GM23338 (cell line): ENCODE measurements at regions not wholly inside any gene's neighbourhood (a gene's known extent, or its start where the extent isn't known, plus 50 kb on each side); places are given as distances from the start of the nearest gene placed in this dataset.
A peak's percentile ranks its signal among the peaks of the same experiment; 100 is the strongest.

Experiments used
- ATAC-seq: fragments of 200-7000 bp; cut with Tn5 transposase; 3 replicates; pipeline ENCODE4 v1.9.1; 2020
- DNase-seq: peaks from one replicate; pipeline ENCODE4 v3.0.0-alpha.2; 2015; ENCODE audit warnings: low spot score
- H2AFZ ChIP-seq: fragments of 200-600 bp; sonication (generic); 2 replicates; pipeline ENCODE4 v1.8.0; 2016; ENCODE audit warnings: antibody characterized with exemption, mild to moderate bottlenecking, moderate library complexity
- H3F3A ChIP-seq: fragments of 200-600 bp; sonication (generic); replicated peaks from 2 replicates; pipeline ENCODE4 v1.8.0; 2017; ENCODE audit warnings: antibody characterized with exemption, mixed run types, low read depth
- H3K27ac ChIP-seq: fragments of 200-600 bp; sonication (generic); 2 replicates; pipeline ENCODE4 v1.6.1; 2016; ENCODE audit warnings: low read depth
- H3K27me3 ChIP-seq: fragments of 200-600 bp; sonication (generic); 2 replicates; pipeline ENCODE4 v1.8.0; 2016; ENCODE audit warnings: mild to moderate bottlenecking, mixed run types, moderate library complexity; ENCODE audit not compliant: insufficient read depth
- H3K36me3 ChIP-seq: fragments of 200-600 bp; sonication (generic); 2 replicates; pipeline ENCODE4 v1.8.0; 2016; ENCODE audit warnings: mild to moderate bottlenecking; ENCODE audit not compliant: insufficient read depth
- H3K4me1 ChIP-seq: fragments of 200-600 bp; sonication (generic); 2 replicates; pipeline ENCODE4 v1.8.0; 2016; ENCODE audit warnings: mild to moderate bottlenecking, moderate library complexity; ENCODE audit not compliant: insufficient read depth
- H3K4me2 ChIP-seq: fragments of 200-600 bp; sonication (generic); 2 replicates; pipeline ENCODE4 v1.7.1; 2017; ENCODE audit warnings: mixed run types
- H3K4me3 ChIP-seq: fragments of 200-600 bp; sonication (generic); 2 replicates; pipeline ENCODE4 v1.6.1; 2016; ENCODE audit warnings: mixed run types
- H3K79me2 ChIP-seq: fragments of 200-600 bp; sonication (generic); replicated peaks from 2 replicates; pipeline ENCODE4 v1.8.0; 2017; ENCODE audit warnings: mild to moderate bottlenecking; ENCODE audit not compliant: insufficient read depth
- H3K9me2 ChIP-seq: fragments of 200-600 bp; sonication (generic); 2 replicates; pipeline ENCODE4 v1.8.0; 2017; ENCODE audit not compliant: insufficient read depth
- H4K20me1 ChIP-seq: fragments of 200-600 bp; sonication (generic); replicated peaks from 2 replicates; pipeline ENCODE4 v1.8.0; 2017; ENCODE audit warnings: mild to moderate bottlenecking; ENCODE audit not compliant: insufficient read depth
- H3K27ac Mint-ChIP-seq: 2 replicates; pipeline ENCODE4 v1.8.0; 2020; ENCODE audit warnings: inconsistent platforms, mild to moderate bottlenecking, moderate library complexity, mixed read lengths
- H3K27me3 Mint-ChIP-seq: 3 replicates; pipeline ENCODE4 v1.8.0; 2022; ENCODE audit warnings: low read depth, mild to moderate bottlenecking, moderate library complexity, mixed read lengths, inconsistent platforms; ENCODE audit not compliant: insufficient read depth, poor library complexity
- H3K36me3 Mint-ChIP-seq: 3 replicates; pipeline ENCODE4 v1.8.0; 2021; ENCODE audit warnings: low read depth, mild to moderate bottlenecking, inconsistent platforms, moderate library complexity, mixed read lengths
- H3K4me1 Mint-ChIP-seq: 3 replicates; pipeline ENCODE4 v1.8.0; 2020; ENCODE audit warnings: mild to moderate bottlenecking, inconsistent platforms, mixed read lengths
- H3K4me3 Mint-ChIP-seq: 3 replicates; pipeline ENCODE4 v1.8.0; 2021; ENCODE audit warnings: moderate library complexity, mild to moderate bottlenecking, inconsistent platforms, mixed read lengths
- H3K9me3 Mint-ChIP-seq: 3 replicates; pipeline ENCODE4 v1.8.0; 2020; ENCODE audit warnings: moderate library complexity, mild to moderate bottlenecking, inconsistent platforms, mixed read lengths
- CREB1 ChIP-seq: fragments of 250-450 bp; sonication (Bioruptor Pico); IDR thresholded peaks from 2 replicates; pipeline ENCODE4 v1.5.0; 2020; ENCODE audit warnings: low read depth, mild to moderate bottlenecking, moderate library complexity
- NANOG ChIP-seq: IDR thresholded peaks from 2 replicates; pipeline ENCODE4 v1.6.1; 2016; ENCODE audit warnings: antibody characterized with exemption, borderline replicate concordance
- POLR2AphosphoS5 ChIP-seq: IDR thresholded peaks from 2 replicates; pipeline ENCODE4 v1.6.1; 2016; ENCODE audit warnings: antibody characterized with exemption, low read depth
- STAT1 ChIP-seq: IDR thresholded peaks from one replicate; pipeline ENCODE4 v1.6.1; 2016; ENCODE audit warnings: antibody characterized with exemption; ENCODE audit not compliant: unreplicated experiment
- ZNF331 ChIP-seq: fragments of 250-450 bp; sonication (Bioruptor Pico); IDR thresholded peaks from 2 replicates; pipeline ENCODE4 v1.5.0; 2020; ENCODE audit warnings: low read depth, mild to moderate bottlenecking, moderate library complexity
- TF ChIP-seq, protein P1 (sequence below), 2 experiments: fragments of 200-600 bp in 1 of 2; sonication (generic) in 1 of 2; conservative IDR thresholded peaks; 2 replicates each; pipeline versions ENCODE4 v1.5.1 to v1.6.1; 2016 to 2017; ENCODE audit warnings: antibody characterized with exemption in 2 of 2, low read depth in 2 of 2, mild to moderate bottlenecking in 2 of 2, moderate library complexity in 1 of 2
- TF ChIP-seq, protein P2 (sequence below): IDR thresholded peaks from 2 replicates; pipeline ENCODE4 v1.6.1; 2016; ENCODE audit warnings: antibody characterized with exemption
- TF ChIP-seq, protein P3 (sequence below): fragments of 250-450 bp; sonication (Bioruptor Pico); IDR thresholded peaks from 2 replicates; pipeline ENCODE4 v1.5.0; 2020; ENCODE audit warnings: mild to moderate bottlenecking, moderate library complexity

DNA sequence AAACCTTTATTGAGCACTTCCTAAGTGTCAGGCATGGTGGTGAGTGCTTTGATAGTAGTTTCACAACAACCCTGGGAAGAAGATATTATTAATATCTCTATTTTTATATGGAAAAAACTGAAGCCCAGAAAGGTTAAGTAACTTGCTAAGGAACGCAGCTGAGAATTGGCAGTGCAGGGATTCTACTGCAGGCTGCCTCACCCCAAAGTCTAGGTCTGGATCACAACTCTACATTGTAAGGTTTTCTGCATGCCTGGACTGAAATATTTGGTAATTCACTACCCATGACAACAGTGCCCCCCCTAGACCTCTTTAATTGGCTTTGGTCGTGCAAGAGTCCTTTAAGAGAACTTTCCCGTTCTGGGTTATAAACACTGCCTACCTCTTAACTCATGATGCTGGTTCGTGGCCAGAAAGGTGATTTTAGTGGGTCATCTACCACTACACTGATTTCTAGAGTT, 67.1 kb upstream of the KCNQ5 start:
- H3K4me1 ChIP-seq, result peaks cover 49% of the 10 kb centered on the region
- H3K4me2 ChIP-seq, result peak overlapping the region; percentile 53; the same call in 1 of the 2 replicates
- Mint-ChIP-seq H3K9me3 (no peaks in the 10 kb centered on the region), H3K4me3 (no peak overlapping the region), H3K36me3 (no peaks in the 10 kb centered on the region), H3K4me1 (peaks cover 50% of the 10 kb centered on the region), H3K27me3 (no peaks in the 10 kb centered on the region), H3K27ac (peak overlapping the region; percentile 82; the same call in 1 of the 2 replicates)
- no peak for DNase-seq
- no peaks in the 10 kb centered on the region for H4K20me1 ChIP-seq
- H3K79me2 ChIP-seq, result no peaks in the 10 kb centered on the region
- ATAC-seq, result no peak
- no peaks in the 10 kb centered on the region for H3K36me3 ChIP-seq
- no peaks in the 10 kb centered on the region for H3K9me2 ChIP-seq
- H3K4me3 ChIP-seq, result no peak overlapping the region
- no peaks in the 10 kb centered on the region for H3K27me3 ChIP-seq
- H2AFZ ChIP-seq, result no peak overlapping the region
- peak overlapping the region; percentile 36; the same call in 1 of the 2 replicates for H3K27ac ChIP-seq
- no peak for TF ChIP-seq NANOG
- TF ChIP-seq, protein P1, sequence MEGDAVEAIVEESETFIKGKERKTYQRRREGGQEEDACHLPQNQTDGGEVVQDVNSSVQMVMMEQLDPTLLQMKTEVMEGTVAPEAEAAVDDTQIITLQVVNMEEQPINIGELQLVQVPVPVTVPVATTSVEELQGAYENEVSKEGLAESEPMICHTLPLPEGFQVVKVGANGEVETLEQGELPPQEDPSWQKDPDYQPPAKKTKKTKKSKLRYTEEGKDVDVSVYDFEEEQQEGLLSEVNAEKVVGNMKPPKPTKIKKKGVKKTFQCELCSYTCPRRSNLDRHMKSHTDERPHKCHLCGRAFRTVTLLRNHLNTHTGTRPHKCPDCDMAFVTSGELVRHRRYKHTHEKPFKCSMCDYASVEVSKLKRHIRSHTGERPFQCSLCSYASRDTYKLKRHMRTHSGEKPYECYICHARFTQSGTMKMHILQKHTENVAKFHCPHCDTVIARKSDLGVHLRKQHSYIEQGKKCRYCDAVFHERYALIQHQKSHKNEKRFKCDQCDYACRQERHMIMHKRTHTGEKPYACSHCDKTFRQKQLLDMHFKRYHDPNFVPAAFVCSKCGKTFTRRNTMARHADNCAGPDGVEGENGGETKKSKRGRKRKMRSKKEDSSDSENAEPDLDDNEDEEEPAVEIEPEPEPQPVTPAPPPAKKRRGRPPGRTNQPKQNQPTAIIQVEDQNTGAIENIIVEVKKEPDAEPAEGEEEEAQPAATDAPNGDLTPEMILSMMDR (conservative IDR thresholded peaks at IDR 0.05; ENCODE audit: low read depth in 2 of 2), result peak in 1 of 2 experiments; percentile 21; a peak in 2 of 4 replicates
- no peaks in the 10 kb centered on the region for H3F3A ChIP-seq

DNA sequence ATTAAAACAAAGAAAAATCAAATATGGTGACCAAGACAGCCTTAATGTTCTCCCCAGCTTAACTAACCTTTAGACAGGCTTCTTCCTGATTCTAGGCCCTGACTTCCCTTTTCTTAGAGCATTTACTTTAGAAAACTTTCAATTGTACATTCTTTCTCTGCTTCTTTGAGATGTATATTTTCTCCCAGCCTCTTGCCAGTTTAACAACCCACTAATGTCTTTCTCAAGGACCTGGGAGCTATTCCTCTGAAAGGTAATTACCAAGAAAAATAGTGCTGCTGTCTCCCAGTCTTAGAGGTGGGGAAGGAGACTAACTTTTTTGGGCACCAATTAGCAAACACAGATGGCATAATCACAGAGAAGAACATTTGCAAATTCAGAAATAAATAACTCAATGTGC, 62.8 kb upstream of the KCNQ5 start:
- H3K27me3 ChIP-seq, result no peaks in the 10 kb centered on the region
- Mint-ChIP-seq H3K4me1 (peaks cover 42% of the 10 kb centered on the region), H3K36me3 (no peaks in the 10 kb centered on the region), H3K4me3 (no peak overlapping the region), H3K27me3 (no peaks in the 10 kb centered on the region), H3K9me3 (no peaks in the 10 kb centered on the region), H3K27ac (peak overlapping the region; percentile 28; the same call in 1 of the 2 replicates)
- no peak overlapping the region for H3K4me3 ChIP-seq
- ATAC-seq (no peak), DNase-seq (no peak)
- H3K9me2 ChIP-seq, result no peaks in the 10 kb centered on the region
- H2AFZ ChIP-seq, result no peak overlapping the region
- H3K36me3 ChIP-seq, result no peaks in the 10 kb centered on the region
- H3F3A ChIP-seq, result no peaks in the 10 kb centered on the region
- no peaks in the 10 kb centered on the region for H4K20me1 ChIP-seq
- H3K27ac ChIP-seq, result peak overlapping the region; percentile 23; the same call in 1 of the 2 replicates
- no peaks in the 10 kb centered on the region for H3K79me2 ChIP-seq
- peaks cover 32% of the 10 kb centered on the region for H3K4me1 ChIP-seq
- H3K4me2 ChIP-seq, result no peak overlapping the region
- TF ChIP-seq, protein P2, sequence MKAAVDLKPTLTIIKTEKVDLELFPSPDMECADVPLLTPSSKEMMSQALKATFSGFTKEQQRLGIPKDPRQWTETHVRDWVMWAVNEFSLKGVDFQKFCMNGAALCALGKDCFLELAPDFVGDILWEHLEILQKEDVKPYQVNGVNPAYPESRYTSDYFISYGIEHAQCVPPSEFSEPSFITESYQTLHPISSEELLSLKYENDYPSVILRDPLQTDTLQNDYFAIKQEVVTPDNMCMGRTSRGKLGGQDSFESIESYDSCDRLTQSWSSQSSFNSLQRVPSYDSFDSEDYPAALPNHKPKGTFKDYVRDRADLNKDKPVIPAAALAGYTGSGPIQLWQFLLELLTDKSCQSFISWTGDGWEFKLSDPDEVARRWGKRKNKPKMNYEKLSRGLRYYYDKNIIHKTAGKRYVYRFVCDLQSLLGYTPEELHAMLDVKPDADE, result no peak
- TF ChIP-seq NANOG (no peak), POLR2AphosphoS5 (no peak), CREB1 (CRISPR knock-in tag) (no peak), STAT1 (no peak), ZNF331 (CRISPR knock-in tag) (no peak)
- TF ChIP-seq, protein P1 (conservative IDR thresholded peaks at IDR 0.05; ENCODE audit: low read depth in 2 of 2), result no peak
- TF ChIP-seq, protein P3, sequence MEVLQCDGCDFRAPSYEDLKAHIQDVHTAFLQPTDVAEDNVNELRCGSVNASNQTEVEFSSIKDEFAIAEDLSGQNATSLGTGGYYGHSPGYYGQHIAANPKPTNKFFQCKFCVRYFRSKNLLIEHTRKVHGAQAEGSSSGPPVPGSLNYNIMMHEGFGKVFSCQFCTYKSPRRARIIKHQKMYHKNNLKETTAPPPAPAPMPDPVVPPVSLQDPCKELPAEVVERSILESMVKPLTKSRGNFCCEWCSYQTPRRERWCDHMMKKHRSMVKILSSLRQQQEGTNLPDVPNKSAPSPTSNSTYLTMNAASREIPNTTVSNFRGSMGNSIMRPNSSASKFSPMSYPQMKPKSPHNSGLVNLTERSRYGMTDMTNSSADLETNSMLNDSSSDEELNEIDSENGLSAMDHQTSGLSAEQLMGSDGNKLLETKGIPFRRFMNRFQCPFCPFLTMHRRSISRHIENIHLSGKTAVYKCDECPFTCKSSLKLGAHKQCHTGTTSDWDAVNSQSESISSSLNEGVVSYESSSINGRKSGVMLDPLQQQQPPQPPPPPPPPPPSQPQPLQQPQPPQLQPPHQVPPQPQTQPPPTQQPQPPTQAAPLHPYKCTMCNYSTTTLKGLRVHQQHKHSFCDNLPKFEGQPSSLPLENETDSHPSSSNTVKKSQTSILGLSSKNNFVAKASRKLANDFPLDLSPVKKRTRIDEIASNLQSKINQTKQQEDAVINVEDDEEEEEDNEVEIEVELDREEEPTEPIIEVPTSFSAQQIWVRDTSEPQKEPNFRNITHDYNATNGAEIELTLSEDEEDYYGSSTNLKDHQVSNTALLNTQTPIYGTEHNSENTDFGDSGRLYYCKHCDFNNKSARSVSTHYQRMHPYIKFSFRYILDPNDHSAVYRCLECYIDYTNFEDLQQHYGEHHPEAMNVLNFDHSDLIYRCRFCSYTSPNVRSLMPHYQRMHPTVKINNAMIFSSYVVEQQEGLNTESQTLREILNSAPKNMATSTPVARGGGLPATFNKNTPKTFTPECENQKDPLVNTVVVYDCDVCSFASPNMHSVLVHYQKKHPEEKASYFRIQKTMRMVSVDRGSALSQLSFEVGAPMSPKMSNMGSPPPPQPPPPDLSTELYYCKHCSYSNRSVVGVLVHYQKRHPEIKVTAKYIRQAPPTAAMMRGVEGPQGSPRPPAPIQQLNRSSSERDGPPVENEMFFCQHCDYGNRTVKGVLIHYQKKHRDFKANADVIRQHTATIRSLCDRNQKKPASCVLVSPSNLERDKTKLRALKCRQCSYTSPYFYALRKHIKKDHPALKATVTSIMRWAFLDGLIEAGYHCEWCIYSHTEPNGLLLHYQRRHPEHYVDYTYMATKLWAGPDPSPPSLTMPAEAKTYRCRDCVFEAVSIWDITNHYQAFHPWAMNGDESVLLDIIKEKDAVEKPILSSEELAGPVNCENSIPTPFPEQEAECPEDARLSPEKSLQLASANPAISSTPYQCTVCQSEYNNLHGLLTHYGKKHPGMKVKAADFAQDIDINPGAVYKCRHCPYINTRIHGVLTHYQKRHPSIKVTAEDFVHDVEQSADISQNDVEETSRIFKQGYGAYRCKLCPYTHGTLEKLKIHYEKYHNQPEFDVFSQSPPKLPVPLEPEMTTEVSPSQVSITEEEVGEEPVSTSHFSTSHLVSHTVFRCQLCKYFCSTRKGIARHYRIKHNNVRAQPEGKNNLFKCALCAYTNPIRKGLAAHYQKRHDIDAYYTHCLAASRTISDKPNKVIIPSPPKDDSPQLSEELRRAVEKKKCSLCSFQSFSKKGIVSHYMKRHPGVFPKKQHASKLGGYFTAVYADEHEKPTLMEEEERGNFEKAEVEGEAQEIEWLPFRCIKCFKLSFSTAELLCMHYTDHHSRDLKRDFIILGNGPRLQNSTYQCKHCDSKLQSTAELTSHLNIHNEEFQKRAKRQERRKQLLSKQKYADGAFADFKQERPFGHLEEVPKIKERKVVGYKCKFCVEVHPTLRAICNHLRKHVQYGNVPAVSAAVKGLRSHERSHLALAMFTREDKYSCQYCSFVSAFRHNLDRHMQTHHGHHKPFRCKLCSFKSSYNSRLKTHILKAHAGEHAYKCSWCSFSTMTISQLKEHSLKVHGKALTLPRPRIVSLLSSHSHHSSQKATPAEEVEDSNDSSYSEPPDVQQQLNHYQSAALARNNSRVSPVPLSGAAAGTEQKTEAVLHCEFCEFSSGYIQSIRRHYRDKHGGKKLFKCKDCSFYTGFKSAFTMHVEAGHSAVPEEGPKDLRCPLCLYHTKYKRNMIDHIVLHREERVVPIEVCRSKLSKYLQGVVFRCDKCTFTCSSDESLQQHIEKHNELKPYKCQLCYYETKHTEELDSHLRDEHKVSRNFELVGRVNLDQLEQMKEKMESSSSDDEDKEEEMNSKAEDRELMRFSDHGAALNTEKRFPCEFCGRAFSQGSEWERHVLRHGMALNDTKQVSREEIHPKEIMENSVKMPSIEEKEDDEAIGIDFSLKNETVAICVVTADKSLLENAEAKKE (CRISPR knock-in tag), result no peak
